K562 (cell line): ENCODE measurements at regions not wholly inside any gene's neighbourhood (a gene's known extent, or its start where the extent isn't known, plus 50 kb on each side); places are given as distances from the start of the nearest gene placed in this dataset.
"Not testable (repeated sequence)": the region's sequence is repeated elsewhere in the genome, so short reads cannot be mapped to it uniquely, and the experiment has no call there.

ENCODE experiments used
- ATAC-seq: fragments of 200-7000 bp; cut with Tn5 transposase; 3 replicates; pipeline ENCODE4 v1.9.1; 2020; ENCODE audit warnings: moderate library complexity
- BruUV-seq: library from RNA; stranded (reverse); fragments of 400-500 nt; replicated peaks from 2 replicates; lab custom pipeline; 2021; lab: Mats Ljungman, UMichigan
- CTCF ChIA-PET: fragments of 300-600 bp; formaldehyde crosslinking; extraction: SDS; loops from one replicate; lab custom pipeline; 2021; ENCODE audit warnings: low intra/inter-chr PET ratio; lab: Yijun Ruan, JAX
- POLR2A ChIA-PET: fragments of 300-600, 350-650 bp; sonication (Branson Sonifier 250); formaldehyde crosslinking; extraction: SDS; loops from one replicate; lab custom pipeline; 2021; ENCODE audit warnings: antibody characterized with exemption, inconsistent platforms; lab: Yijun Ruan, JAX
- DNase-seq, 4 experiments: peaks; one replicate each; pipeline versions ENCODE4 v3.0.0 to v3.0.0-alpha.2; 2011 to 2018; ENCODE audit warnings: low spot score in 3 of 4, mixed read lengths in 3 of 4; ENCODE audit errors: extremely low read depth in 1 of 4
- FAIRE-seq: peaks from 2 replicates; lab custom pipeline; 2011; peaks lifted over from hg19 to GRCh38; lab: Jason Lieb, UNC
- H2AFZ ChIP-seq: 2 replicates; pipeline ENCODE4 v1.6.0; 2011; ENCODE audit warnings: low read depth, low read length, control low read depth, inconsistent platforms
- H3K27ac ChIP-seq: fragments of 200-600 bp; 3 replicates; pipeline ENCODE4 v1.8.0; 2011; ENCODE audit warnings: low read depth, mild to moderate bottlenecking, control low read depth, inconsistent platforms, low read length, moderate library complexity, mixed read lengths; ENCODE audit errors: extremely low read depth
- H3K27me3 ChIP-seq, 2 experiments: fragments of 300-600 bp in 1 of 2; 2 replicates in 1 of 2; 3 replicates in 1 of 2; pipeline versions ENCODE4 v1.6.0 to v1.8.0; 2011; ENCODE audit warnings: inconsistent platforms in 2 of 2, low read length in 2 of 2, mild to moderate bottlenecking in 1 of 2, mixed read lengths in 1 of 2, moderate library complexity in 1 of 2; ENCODE audit not compliant: control insufficient read depth in 2 of 2, insufficient read depth in 2 of 2
- H3K36me3 ChIP-seq: fragments of 300-600 bp; 3 replicates; pipeline ENCODE4 v1.8.0; 2011; ENCODE audit warnings: mild to moderate bottlenecking, low read length, inconsistent platforms; ENCODE audit not compliant: control insufficient read depth, insufficient read depth
- H3K4me1 ChIP-seq, 2 experiments: fragments of 200-600 bp in 1 of 2; replicated peaks in 1 of 2; 2 replicates in 1 of 2; 3 replicates in 1 of 2; pipeline versions ENCODE4 v1.5.1 to v1.8.0; 2011; ENCODE audit warnings: inconsistent platforms in 2 of 2, low read length in 2 of 2, mild to moderate bottlenecking in 1 of 2, mixed read lengths in 1 of 2, moderate library complexity in 1 of 2; ENCODE audit not compliant: control insufficient read depth in 2 of 2, insufficient read depth in 2 of 2
- H3K4me2 ChIP-seq: 2 replicates; pipeline ENCODE4 v1.6.1; 2011; ENCODE audit warnings: low read length, control low read depth, inconsistent platforms, mixed read lengths; ENCODE audit not compliant: insufficient read depth
- H3K4me3 ChIP-seq: fragments of 200-600 bp; sonication (generic), shearing (Covaris generic); 2 replicates; pipeline ENCODE4 v1.5.1; 2016; ENCODE audit warnings: control low read depth, inconsistent platforms
- H3K79me2 ChIP-seq: fragments of 200-600 bp; 3 replicates; pipeline ENCODE4 v1.8.0; 2011; ENCODE audit warnings: low read length, inconsistent platforms; ENCODE audit not compliant: control insufficient read depth, insufficient read depth
- H3K9ac ChIP-seq, 2 experiments: 2 replicates each; pipeline versions ENCODE4 v1.6.0 to v1.6.1; 2011; ENCODE audit warnings: low read depth in 2 of 2, low read length in 2 of 2, control low read depth in 1 of 2, inconsistent platforms in 1 of 2, mild to moderate bottlenecking in 1 of 2, mixed read lengths in 1 of 2; ENCODE audit not compliant: insufficient read depth in 1 of 2
- H3K9me1 ChIP-seq: one replicate; pipeline ENCODE4 v1.6.0; 2011; ENCODE audit warnings: inconsistent platforms, mild to moderate bottlenecking, low read length, moderate library complexity; ENCODE audit not compliant: control insufficient read depth, insufficient read depth
- H3K9me3 ChIP-seq: replicated peaks from 2 replicates; pipeline ENCODE4 v1.5.1; 2011; ENCODE audit warnings: low read depth, low read length, inconsistent platforms; ENCODE audit not compliant: control insufficient read depth, insufficient read depth
- H4K20me1 ChIP-seq: replicated peaks from 2 replicates; pipeline ENCODE4 v1.6.1; 2011; ENCODE audit warnings: low read length, inconsistent platforms, mixed read lengths; ENCODE audit not compliant: control insufficient read depth, insufficient read depth
- ARID1B ChIP-seq: fragments of 450-650 bp; IDR thresholded peaks from 2 replicates; pipeline ENCODE4 v1.6.1; 2016; ENCODE audit warnings: antibody characterized with exemption, mild to moderate bottlenecking, inconsistent platforms
- C11orf30 ChIP-seq: fragments of 450-650 bp; IDR thresholded peaks from 2 replicates; pipeline ENCODE4 v1.6.1; 2016; ENCODE audit warnings: low read depth, mild to moderate bottlenecking
- CTBP1 ChIP-seq: fragments of 450-650 bp; IDR thresholded peaks from 2 replicates; pipeline ENCODE4 v1.6.1; 2016; ENCODE audit warnings: borderline replicate concordance
- FOSL1 ChIP-seq: fragments of 200-800 bp; sonication (Bioruptor generic); conservative IDR thresholded peaks from 2 replicates; pipeline ENCODE4 v1.6.1; 2016; ENCODE audit warnings: missing genetic modification characterization, missing compliant biosample characterization
- FOXA3 ChIP-seq, 2 experiments: fragments of 450-650 bp in 1 of 2; sonication (generic) in 1 of 2; formaldehyde crosslinking; IDR thresholded peaks in 1 of 2; conservative IDR thresholded peaks in 1 of 2; 2 replicates each; pipeline versions ENCODE4 v1.4.0 to v1.8.0; 2020 to 2022; ENCODE audit warnings: mild to moderate bottlenecking in 2 of 2, missing genetic modification reagents in 1 of 2
- FOXJ2 ChIP-seq: fragments of 200-800 bp; sonication (Bioruptor generic); IDR thresholded peaks from 2 replicates; pipeline ENCODE4 v1.6.1; 2016; ENCODE audit warnings: missing genetic modification characterization, missing compliant biosample characterization
- FOXK2 ChIP-seq, 2 experiments: fragments of 450-650 bp; IDR thresholded peaks in 1 of 2; conservative IDR thresholded peaks in 1 of 2; 2 replicates each; pipeline ENCODE4 v1.6.1; 2016; ENCODE audit warnings: low read depth in 2 of 2, mild to moderate bottlenecking in 1 of 2
- HMBOX1 ChIP-seq: sonication (generic); IDR thresholded peaks from 2 replicates; pipeline ENCODE4 v1.6.1; 2016
- LEF1 ChIP-seq: fragments of 450-650 bp; IDR thresholded peaks from 2 replicates; pipeline ENCODE4 v1.6.1; 2016; ENCODE audit warnings: mild to moderate bottlenecking
- MAFG ChIP-seq: fragments of 450-650 bp; conservative IDR thresholded peaks from 2 replicates; pipeline ENCODE4 v1.6.1; 2016; ENCODE audit warnings: missing genetic modification characterization, missing compliant biosample characterization
- NCOR1 ChIP-seq: fragments of 450-650 bp; IDR thresholded peaks from 2 replicates; pipeline ENCODE4 v1.6.1; 2016; ENCODE audit warnings: mild to moderate bottlenecking, moderate library complexity
- NFE2 ChIP-seq: IDR thresholded peaks from 2 replicates; pipeline ENCODE4 v1.6.1; 2014; ENCODE audit warnings: antibody characterized with exemption, low read depth
- NFRKB ChIP-seq: fragments of 450-650 bp; IDR thresholded peaks from 2 replicates; pipeline ENCODE4 v1.6.1; 2016; ENCODE audit warnings: low read depth
- RFX1 ChIP-seq: fragments of 450-650 bp; IDR thresholded peaks from 2 replicates; pipeline ENCODE4 v1.6.1; 2016; ENCODE audit warnings: mild to moderate bottlenecking, moderate library complexity
- SMARCA4 ChIP-seq: fragments of 450-650 bp; IDR thresholded peaks from 2 replicates; pipeline ENCODE4 v1.6.1; 2016
- SMARCE1 ChIP-seq: fragments of 450-650 bp; IDR thresholded peaks from 2 replicates; pipeline ENCODE4 v1.7.1; 2016; ENCODE audit warnings: mild to moderate bottlenecking
- SOX6 ChIP-seq: fragments of 450-650 bp; IDR thresholded peaks from 2 replicates; pipeline ENCODE4 v1.6.1; 2014; ENCODE audit warnings: mild to moderate bottlenecking
- TAF9B ChIP-seq: fragments of 450-650 bp; IDR thresholded peaks from 2 replicates; pipeline ENCODE4 v1.6.1; 2018; ENCODE audit warnings: mild to moderate bottlenecking; ENCODE audit not compliant: partially characterized antibody
- ZEB2 ChIP-seq: fragments of 450-650 bp; IDR thresholded peaks from 2 replicates; pipeline ENCODE4 v1.6.1; 2016
- ZNF316 ChIP-seq: fragments of 450-650 bp; IDR thresholded peaks from 2 replicates; pipeline ENCODE4 v1.6.1; 2016
- ZNF592 ChIP-seq: fragments of 450-650 bp; IDR thresholded peaks from 2 replicates; pipeline ENCODE4 v1.6.1; 2017; ENCODE audit warnings: antibody characterized with exemption, mild to moderate bottlenecking
- WGBS: fragments of 100-300 bp; shearing (Covaris generic); methylation state at CpG from one replicate; pipeline ENCODE4 v1.1.6; 2016; ENCODE audit warnings: low coverage, mixed read lengths; ENCODE audit not compliant: insufficient coverage; ENCODE audit errors: missing lambda C conversion rate; 5-methylcytosine and 5-hydroxymethylcytosine counted together
- in situ Hi-C: fragments of 300-500 bp; cut with MboI; formaldehyde crosslinking; loops from 4 replicates; pipeline ENCODE4 v1.15.0; 2018; ENCODE audit warnings: inconsistent platforms, mixed read lengths
- intact Hi-C: fragments of 100-400 bp; cut with micrococcal nuclease; formaldehyde crosslinking; loops from 2 replicates; pipeline ENCODE4 v1.14.2; 2022

GRCh38 chr3:153226877-153227276, 64.9 kb downstream of the RAP2B start:
- FAIRE-seq, H3K4me2 ChIP-seq, H3K27me3 ChIP-seq, BruUV-seq, ATAC-seq, H3K4me3 ChIP-seq, CTCF ChIA-PET, H4K20me1 ChIP-seq, DNase-seq, H3K9ac ChIP-seq, H3K9me1 ChIP-seq, H3K9me3 ChIP-seq, in situ Hi-C loops, H3K36me3 ChIP-seq, H3K79me2 ChIP-seq, intact Hi-C loops: not testable (repeated sequence)
- Histone ChIP-seq H3K4me1 (peaks cover 0 to 13% of the 10 kb centered on the region in 2 experiments; a peak in 3 of 5 replicates), H3K27ac (peak overlapping the region; percentile 36; the same call in 2 of the 3 replicates), H2AFZ (peak overlapping the region; percentile 72)
- POLR2A ChIA-PET = interaction anchor here (1.4 kb wide), 1 partner anchor 13 kb away, joined by 3 read pairs; no protein-coding TSS in a partner anchor
- WGBS = 15% methylated on average over 5 of the region's 5 CpGs
- TF ChIP-seq HMBOX1 (peak; percentile 70), TAF9B (peak; percentile 30), FOXK2 (conservative IDR thresholded peaks at IDR 0.05 in 1 of 2, IDR thresholded peaks at IDR 0.05 in 1 of 2; ENCODE audit: low read depth in 2 of 2) (peak; percentile 95 to 96), RFX1 (peak; percentile 29; the same call in 1 of the 2 replicates), ZNF316 (peak; percentile 35; the same call in 1 of the 2 replicates), SMARCA4 (peak; percentile 47; the same call in 1 of the 2 replicates), CTBP1 (peak; percentile 42; the same call in 1 of the 2 replicates), FOSL1 (tag) (peak; percentile 31; the same call in 1 of the 2 replicates), NCOR1 (0 out of 2 replicates have a peak, but pooled peaks have one; percentile 41), LEF1 (peak; percentile 45; the same call in 1 of the 2 replicates), NFE2 (peak; percentile 51; the same call in 1 of the 2 replicates), MAFG (tag) (peak; percentile 33), SOX6 (peak; percentile 31; the same call in 1 of the 2 replicates), FOXA3 (CRISPR knock-in tag; conservative IDR thresholded peaks at IDR 0.05 in 1 of 2, IDR thresholded peaks at IDR 0.05 in 1 of 2) (peak; percentile 74 to 90), FOXJ2 (peak; percentile 63; the same call in 1 of the 2 replicates), NFRKB (0 out of 2 replicates have a peak, but pooled peaks have one; percentile 21), C11orf30 (peak; percentile 60), ZNF592 (peak; percentile 60; the same call in 1 of the 2 replicates), ZEB2 (0 out of 2 replicates have a peak, but pooled peaks have one; percentile 16), SMARCE1 (peak; percentile 60; the same call in 1 of the 2 replicates), ARID1B (peak; percentile 68)
